ENCODE measurements at regions not wholly inside any gene's neighbourhood (a gene's known extent, or its start where the extent isn't known, plus 50 kb on each side); places are given as distances from the start of the nearest gene placed in this dataset.

- TF ChIP-seq CTCF (IDR thresholded peaks at IDR 0.05): no peak
- TF ChIP-seq EZH2 (IDR thresholded peaks at IDR 0.05; ENCODE audit: borderline replicate concordance, insufficient read depth, low read depth, low read length, poor library complexity, severe bottlenecking): no peak
Measured at GRCh38 chr6:110545081-110545872, 68.9 kb upstream of the SLC22A16 start.
